Fibroblast of villous mesenchyme (primary cell): ENCODE measurements at regions not wholly inside any gene's neighbourhood (a gene's known extent, or its start where the extent isn't known, plus 50 kb on each side); places are given as distances from the start of the nearest gene placed in this dataset.

ENCODE experiments used
- DNase-seq: peaks from one replicate; pipeline ENCODE4 v3.0.0-alpha.2; 2010; ENCODE audit warnings: low read depth
- H3K4me3 ChIP-seq: 2 replicates; pipeline ENCODE4 v1.5.1; 2011; ENCODE audit warnings: low read depth, mild to moderate bottlenecking, low read length
- TF ChIP-seq, protein P1 (sequence below): IDR thresholded peaks from 2 replicates; pipeline ENCODE4 v1.5.1; 2012; ENCODE audit warnings: low read depth, mild to moderate bottlenecking, low read length; ENCODE audit not compliant: insufficient read depth

GRCh38 chr7:24201226-24201625, 82.8 kb upstream of the NPY start:
- H3K4me3 ChIP-seq: no peak overlapping the region
- TF ChIP-seq, protein P1, sequence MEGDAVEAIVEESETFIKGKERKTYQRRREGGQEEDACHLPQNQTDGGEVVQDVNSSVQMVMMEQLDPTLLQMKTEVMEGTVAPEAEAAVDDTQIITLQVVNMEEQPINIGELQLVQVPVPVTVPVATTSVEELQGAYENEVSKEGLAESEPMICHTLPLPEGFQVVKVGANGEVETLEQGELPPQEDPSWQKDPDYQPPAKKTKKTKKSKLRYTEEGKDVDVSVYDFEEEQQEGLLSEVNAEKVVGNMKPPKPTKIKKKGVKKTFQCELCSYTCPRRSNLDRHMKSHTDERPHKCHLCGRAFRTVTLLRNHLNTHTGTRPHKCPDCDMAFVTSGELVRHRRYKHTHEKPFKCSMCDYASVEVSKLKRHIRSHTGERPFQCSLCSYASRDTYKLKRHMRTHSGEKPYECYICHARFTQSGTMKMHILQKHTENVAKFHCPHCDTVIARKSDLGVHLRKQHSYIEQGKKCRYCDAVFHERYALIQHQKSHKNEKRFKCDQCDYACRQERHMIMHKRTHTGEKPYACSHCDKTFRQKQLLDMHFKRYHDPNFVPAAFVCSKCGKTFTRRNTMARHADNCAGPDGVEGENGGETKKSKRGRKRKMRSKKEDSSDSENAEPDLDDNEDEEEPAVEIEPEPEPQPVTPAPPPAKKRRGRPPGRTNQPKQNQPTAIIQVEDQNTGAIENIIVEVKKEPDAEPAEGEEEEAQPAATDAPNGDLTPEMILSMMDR: no peak
- DNase-seq: peak; percentile 47

DNA sequence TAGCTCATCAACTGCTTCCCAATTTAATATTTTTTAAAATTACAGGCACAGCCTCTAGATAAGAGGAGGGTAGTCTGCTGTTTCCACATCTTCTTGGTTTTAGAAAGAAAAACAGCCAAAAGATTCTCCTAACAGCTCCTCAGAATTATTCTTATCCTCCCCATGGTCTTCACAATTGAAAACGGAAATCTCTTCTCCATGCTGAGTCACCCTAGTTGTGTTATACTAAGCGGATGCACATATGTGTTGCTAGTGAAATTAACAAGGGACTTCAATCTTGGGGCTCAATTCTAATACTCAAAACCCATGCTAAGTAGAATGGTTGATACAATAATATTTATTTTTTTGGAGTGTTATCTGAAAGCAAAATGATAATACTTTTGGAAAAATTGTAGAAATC, 71.9 kb upstream of the NPY start:
- TF ChIP-seq, protein P1: no peak
- no peak for DNase-seq
- no peak overlapping the region for H3K4me3 ChIP-seq

GRCh38 chr7:24213311-24213710, 70.7 kb upstream of the NPY start:
- TF ChIP-seq, protein P1: no peak
- no peak overlapping the region for H3K4me3 ChIP-seq
- no peak for DNase-seq

DNA sequence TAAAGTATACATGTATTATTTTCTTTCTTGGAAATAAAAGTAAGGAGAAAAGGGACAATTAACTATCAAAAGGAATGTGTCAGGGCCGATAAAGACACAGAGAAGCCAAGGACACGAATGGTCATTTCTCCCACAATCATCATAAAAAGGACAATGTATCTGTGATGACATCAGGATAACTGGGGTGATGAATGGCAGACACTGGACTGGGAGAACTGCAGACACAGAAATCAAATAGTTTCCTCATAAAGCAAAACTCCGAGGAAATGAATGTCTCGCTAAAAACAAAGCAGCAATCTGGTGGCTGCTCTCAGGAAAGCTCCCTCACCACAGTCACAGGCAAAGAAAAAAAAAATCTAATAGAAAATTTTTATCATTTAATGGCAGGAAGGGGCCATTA, 69.3 kb upstream of the NPY start:
- no peak for DNase-seq
- H3K4me3 ChIP-seq: no peak overlapping the region
- TF ChIP-seq, protein P1: no peak

- H3K4me3 ChIP-seq: no peak overlapping the region
- peak; percentile 73 for DNase-seq
- TF ChIP-seq, protein P1: no peak
Measured at GRCh38 chr7:24216576-24217125, 67.3 kb upstream of the NPY start.

- DNase-seq: no peak
- TF ChIP-seq, protein P1: no peak
- no peak overlapping the region for H3K4me3 ChIP-seq
Measured at GRCh38 chr7:24221500-24221899, 62.5 kb upstream of the NPY start.

- DNase-seq: no peak
- TF ChIP-seq, protein P1: no peak
- H3K4me3 ChIP-seq: no peak overlapping the region
Measured at GRCh38 chr7:24227068-24227467, 56.9 kb upstream of the NPY start.
